COLO668 (cell line): ENCODE measurements at regions not wholly inside any gene's neighbourhood (a gene's known extent, or its start where the extent isn't known, plus 50 kb on each side); places are given as distances from the start of the nearest gene placed in this dataset.
"Not testable (repeated sequence)": the region's sequence is repeated elsewhere in the genome, so short reads cannot be mapped to it uniquely, and the experiment has no call there.

Experiments
- DNase-seq: peaks from one replicate; lab custom pipeline; 2025; ENCODE audit not compliant: unreplicated experiment; lab: John Stamatoyannopoulos, UW

GRCh38 chr6:14767226-14767625, 478.6 kb upstream of the JARID2 start:
- no peak for DNase-seq

GRCh38 chr6:14770040-14770439, 475.8 kb upstream of the JARID2 start:
- DNase-seq = no peak

- DNase-seq = no peak
These were observed 475.3 kb upstream of the JARID2 start for GRCh38 chr6:14770572-14770971.

- no peak for DNase-seq
These were observed 474.9 kb upstream of the JARID2 start for GRCh38 chr6:14771016-14771415.

GRCh38 chr6:14772188-14772587, 473.7 kb upstream of the JARID2 start:
- no peak for DNase-seq

- DNase-seq = no peak
These were observed 470.3 kb upstream of the JARID2 start for GRCh38 chr6:14775528-14775927.

GRCh38 chr6:14776307-14776706, 469.6 kb upstream of the JARID2 start:
- DNase-seq = no peak

GRCh38 chr6:14781772-14782525, 463.9 kb upstream of the JARID2 start:
- no peak for DNase-seq

GRCh38 chr6:14782921-14783464, 462.9 kb upstream of the JARID2 start:
- DNase-seq = not testable (repeated sequence)

GRCh38 chr6:14783594-14783993, 462.3 kb upstream of the JARID2 start:
- no peak for DNase-seq

GRCh38 chr6:14784596-14785492, 461.0 kb upstream of the JARID2 start:
- peak; percentile 35 for DNase-seq

GRCh38 chr6:14785493-14785790, 460.4 kb upstream of the JARID2 start:
- no peak for DNase-seq

GRCh38 chr6:14786008-14786407, 459.9 kb upstream of the JARID2 start:
- DNase-seq = no peak

GRCh38 chr6:14786455-14786854, 459.4 kb upstream of the JARID2 start:
- DNase-seq = no peak

- no peak for DNase-seq
These were observed 458.6 kb upstream of the JARID2 start for GRCh38 chr6:14787250-14787649.

- DNase-seq = no peak
These were observed 458.2 kb upstream of the JARID2 start for GRCh38 chr6:14787677-14788076.

- DNase-seq = no peak
These were observed 455.9 kb upstream of the JARID2 start for GRCh38 chr6:14789996-14790395.

GRCh38 chr6:14790976-14791375, 454.9 kb upstream of the JARID2 start:
- DNase-seq = no peak

- DNase-seq = no peak
These were observed 454.3 kb upstream of the JARID2 start for GRCh38 chr6:14791526-14791925.

- no peak for DNase-seq
These were observed 453.5 kb upstream of the JARID2 start for GRCh38 chr6:14792118-14792955.

GRCh38 chr6:14795451-14795850, 450.4 kb upstream of the JARID2 start:
- no peak for DNase-seq
